Lung (tissue), 11 donors: ENCODE measurements at regions not wholly inside any gene's neighbourhood (a gene's known extent, or its start where the extent isn't known, plus 50 kb on each side); places are given as distances from the start of the nearest gene placed in this dataset.

ENCODE experiments used
- ATAC-seq: fragments of 200-7000 bp; cut with Tn5 transposase; one replicate; pipeline ENCODE4 v1.9.1; 2020; ENCODE audit warnings: moderate number of reproducible peaks; ENCODE audit not compliant: insufficient read depth, low FRiP score
- DNase-seq, 3 donors: peaks; one replicate each; pipeline ENCODE4 v3.0.0-alpha.2; 2013 to 2017
- H3K27ac ChIP-seq, 2 donors: one replicate each; pipeline ENCODE4 v1.5.1; 2013; ENCODE audit warnings: mild to moderate bottlenecking in 2 of 2, moderate library complexity in 2 of 2, control low read depth in 1 of 2, inconsistent platforms in 1 of 2, low read depth in 1 of 2, low read length in 1 of 2
- H3K27me3 ChIP-seq, 3 donors: one replicate each; pipeline ENCODE4 v1.5.1; 2013; ENCODE audit warnings: low read length in 2 of 3; ENCODE audit not compliant: control insufficient read depth in 3 of 3, insufficient read depth in 3 of 3
- H3K36me3 ChIP-seq, 4 donors: one replicate each; pipeline ENCODE4 v1.5.1; 2013; ENCODE audit warnings: low read length in 4 of 4, mild to moderate bottlenecking in 1 of 4, moderate library complexity in 1 of 4; ENCODE audit not compliant: control insufficient read depth in 4 of 4, insufficient read depth in 4 of 4
- H3K4me1 ChIP-seq, 5 donors: one replicate each; pipeline ENCODE4 v1.5.1; 2013; ENCODE audit warnings: low read length in 5 of 5, mild to moderate bottlenecking in 2 of 5, moderate library complexity in 1 of 5; ENCODE audit not compliant: control insufficient read depth in 5 of 5, insufficient read depth in 5 of 5
- H3K4me3 ChIP-seq: one replicate; pipeline ENCODE4 v1.5.1; 2013; ENCODE audit warnings: mild to moderate bottlenecking, control low read depth, moderate library complexity
- H3K9ac ChIP-seq, 2 donors: one replicate each; pipeline ENCODE4 v1.5.1; 2013; ENCODE audit warnings: low read length in 2 of 2, control low read depth in 1 of 2; ENCODE audit not compliant: insufficient read depth in 1 of 2
- H3K9me3 ChIP-seq, 4 donors: one replicate each; pipeline ENCODE4 v1.5.1; 2013; ENCODE audit warnings: low read length in 3 of 4, mild to moderate bottlenecking in 1 of 4, moderate library complexity in 1 of 4; ENCODE audit not compliant: control insufficient read depth in 4 of 4, insufficient read depth in 3 of 4
- WGBS, 2 donors: extraction: QIAGEN DNeasy Blood & Tissue Kit; methylation state at CpG; one replicate each; pipeline ENCODE4 v1.1.7; 2013; 5-methylcytosine and 5-hydroxymethylcytosine counted together
- TF ChIP-seq, protein P1 (sequence below): IDR thresholded peaks from 2 replicates; pipeline ENCODE4 v1.5.1; 2012; ENCODE audit warnings: mild to moderate bottlenecking; ENCODE audit errors: control extremely low read depth, extremely low read depth
- donor health status: control.
- donor health status: control.
- donor health status: Bipolar disorder and iron deficiency.
- donor health status: healthy.
- donor health status: DM: yes; HTN: yes; CAD: no.

DNA sequence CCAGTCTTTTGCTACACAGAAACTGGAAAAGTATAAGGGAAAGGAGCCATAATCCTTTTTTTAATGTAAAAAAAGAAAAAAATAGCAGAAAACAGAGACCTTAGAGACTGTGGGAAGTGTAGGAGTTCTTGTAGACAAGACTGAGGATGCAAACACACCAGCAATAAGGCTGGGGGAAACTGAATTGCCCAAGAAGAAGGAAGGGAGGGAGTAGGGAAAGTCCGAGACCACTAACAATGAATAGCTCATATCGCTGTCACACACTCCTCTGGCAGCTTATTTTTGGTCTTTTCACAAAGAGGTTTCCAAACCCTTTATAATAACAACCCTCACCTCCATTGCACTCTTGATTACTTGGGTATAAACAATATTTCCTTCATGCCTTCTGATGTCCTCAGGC, 952.0 kb downstream of the SLITRK5 start:
- 27 to 35% methylated on average over 2 of the region's 2 CpGs for WGBS, 2 donors
- TF ChIP-seq, protein P1, sequence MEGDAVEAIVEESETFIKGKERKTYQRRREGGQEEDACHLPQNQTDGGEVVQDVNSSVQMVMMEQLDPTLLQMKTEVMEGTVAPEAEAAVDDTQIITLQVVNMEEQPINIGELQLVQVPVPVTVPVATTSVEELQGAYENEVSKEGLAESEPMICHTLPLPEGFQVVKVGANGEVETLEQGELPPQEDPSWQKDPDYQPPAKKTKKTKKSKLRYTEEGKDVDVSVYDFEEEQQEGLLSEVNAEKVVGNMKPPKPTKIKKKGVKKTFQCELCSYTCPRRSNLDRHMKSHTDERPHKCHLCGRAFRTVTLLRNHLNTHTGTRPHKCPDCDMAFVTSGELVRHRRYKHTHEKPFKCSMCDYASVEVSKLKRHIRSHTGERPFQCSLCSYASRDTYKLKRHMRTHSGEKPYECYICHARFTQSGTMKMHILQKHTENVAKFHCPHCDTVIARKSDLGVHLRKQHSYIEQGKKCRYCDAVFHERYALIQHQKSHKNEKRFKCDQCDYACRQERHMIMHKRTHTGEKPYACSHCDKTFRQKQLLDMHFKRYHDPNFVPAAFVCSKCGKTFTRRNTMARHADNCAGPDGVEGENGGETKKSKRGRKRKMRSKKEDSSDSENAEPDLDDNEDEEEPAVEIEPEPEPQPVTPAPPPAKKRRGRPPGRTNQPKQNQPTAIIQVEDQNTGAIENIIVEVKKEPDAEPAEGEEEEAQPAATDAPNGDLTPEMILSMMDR: no peak
- Histone ChIP-seq H3K4me3 (no peak overlapping the region), H3K4me1 (no peaks in the 10 kb centered on the region), H3K9ac (no peak overlapping the region), H3K9me3 (peaks cover 0 to 4% (median 1%) of the 10 kb centered on the region in 4 donors), H3K27ac (no peak overlapping the region), H3K27me3 (no peaks in the 10 kb centered on the region), H3K36me3 (no peaks in the 10 kb centered on the region)
- DNase-seq (peak in 2 of 3 donors; percentile 8 to 35), ATAC-seq (no peak)

DNA sequence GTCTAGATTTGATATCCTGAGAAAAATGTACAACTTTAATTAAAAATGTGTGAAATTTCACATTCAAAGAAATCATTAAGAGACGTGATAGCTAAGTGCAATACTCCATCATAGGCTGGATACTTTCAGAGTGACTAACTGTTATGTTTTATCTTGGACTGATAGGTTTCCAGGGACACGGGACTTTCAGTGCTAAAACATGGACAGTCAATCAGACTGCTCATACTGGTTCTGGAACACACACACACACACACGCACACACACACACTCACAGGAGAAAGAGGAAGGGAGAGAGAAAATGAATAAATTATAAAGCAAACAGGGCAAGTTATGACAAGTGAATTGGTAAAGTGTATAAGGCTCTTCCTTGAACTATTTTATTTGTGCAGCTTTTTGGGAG, 955.9 kb downstream of the SLITRK5 start:
- no peak for DNase-seq
- Histone ChIP-seq H3K9ac (no peak overlapping the region), H3K4me1 (no peaks in the 10 kb centered on the region), H3K27ac (no peak overlapping the region), H3K36me3 (no peaks in the 10 kb centered on the region), H3K9me3 (peaks cover 0 to 4% (median 1%) of the 10 kb centered on the region in 4 donors), H3K27me3 (no peaks in the 10 kb centered on the region), H3K4me3 (no peak overlapping the region)
- TF ChIP-seq, protein P1: no peak
- no peak for ATAC-seq
- WGBS, 2 donors: 56 to 62% methylated on average over 3 of the region's 3 CpGs

DNA sequence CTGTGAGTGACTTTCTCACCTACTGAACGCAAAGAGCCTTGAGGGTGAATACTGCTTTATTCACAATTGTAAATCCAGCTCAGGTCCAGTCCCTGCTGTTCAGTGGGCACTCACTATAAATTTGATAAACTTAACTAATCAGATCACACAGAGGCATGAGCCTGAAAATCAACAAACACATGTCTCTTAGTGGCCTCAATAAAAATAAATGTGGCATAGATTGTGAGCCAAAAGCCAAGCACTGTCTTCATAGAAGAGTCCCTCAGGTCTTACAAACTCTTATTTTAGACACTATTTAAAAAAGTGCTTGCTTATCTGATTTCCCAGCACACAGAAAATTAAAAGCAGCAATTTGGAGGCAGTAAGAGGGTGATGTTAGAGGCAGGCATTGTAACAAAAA, 957.7 kb downstream of the SLITRK5 start:
- no peaks in the 10 kb centered on the region for H3K27me3 ChIP-seq
- TF ChIP-seq, protein P1: no peak
- ATAC-seq (no peak), DNase-seq (no peak)
- H3K4me1 ChIP-seq: no peaks in the 10 kb centered on the region
- WGBS, 2 donors: 0 to 74% methylated on average over 1 of the region's 1 CpG
- no peaks in the 10 kb centered on the region for H3K36me3 ChIP-seq
- no peak overlapping the region for H3K27ac ChIP-seq
- H3K9me3 ChIP-seq: peaks cover 0 to 3% (median 0%) of the 10 kb centered on the region in 4 donors
- no peak overlapping the region for H3K4me3 ChIP-seq
- no peak overlapping the region for H3K9ac ChIP-seq

DNA sequence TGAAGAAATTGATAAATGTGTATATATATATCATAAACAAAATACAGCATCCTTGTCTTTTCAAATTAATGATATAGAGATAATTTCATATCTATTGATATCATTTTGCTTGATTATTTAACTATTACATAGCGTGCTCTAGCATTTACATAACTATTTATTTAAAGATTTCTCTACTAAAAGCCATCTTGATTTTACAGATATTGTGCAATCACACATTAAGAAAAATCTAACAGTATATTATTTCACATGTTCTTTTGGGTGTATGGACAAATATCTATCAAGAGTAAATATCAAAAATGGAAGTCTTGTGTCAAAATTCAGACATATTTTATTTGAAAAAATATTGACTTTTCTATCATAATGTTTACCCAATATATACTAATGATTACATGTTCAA, 966.8 kb downstream of the SLITRK5 start:
- DNase-seq (no peak), ATAC-seq (no peak)
- Histone ChIP-seq H3K9ac (no peak overlapping the region), H3K36me3 (no peaks in the 10 kb centered on the region), H3K4me1 (no peaks in the 10 kb centered on the region), H3K27ac (no peak overlapping the region), H3K9me3 (no peaks in the 10 kb centered on the region), H3K27me3 (no peaks in the 10 kb centered on the region), H3K4me3 (no peak overlapping the region)
- TF ChIP-seq, protein P1: no peak
- 0 to 40% methylated on average over 1 of the region's 1 CpG for WGBS, 2 donors
